Coronary artery (tissue), 2 donors: ENCODE measurements at regions not wholly inside any gene's neighbourhood (a gene's known extent, or its start where the extent isn't known, plus 50 kb on each side); places are given as distances from the start of the nearest gene placed in this dataset.

Experiments used
- DNase-seq: peaks from one replicate; pipeline ENCODE4 v3.0.0-alpha.2; 2017; ENCODE audit warnings: low spot score
- H3K27ac ChIP-seq, 2 donors: fragments of 200-600 bp; sonication (generic); one replicate each; pipeline ENCODE4 v1.5.1; 2016 to 2019
- H3K4me3 ChIP-seq: fragments of 200-600 bp; sonication (generic); 2 replicates; pipeline ENCODE4 v1.5.1; 2016; ENCODE audit warnings: mild to moderate bottlenecking, moderate library complexity
- CTCF ChIP-seq: fragments of 200-600 bp; sonication (generic); IDR thresholded peaks from one replicate; pipeline ENCODE4 v1.5.1; 2019; ENCODE audit warnings: antibody characterized with exemption

GRCh38 chr7:13057462-13058200, 370.2 kb downstream of the ARL4A start:
- H3K4me3 ChIP-seq, result peak overlapping the region; percentile 29
- no peak for TF ChIP-seq CTCF
- peak overlapping the region in 1 of 2 donors; percentile 35 for H3K27ac ChIP-seq

GRCh38 chr7:13060173-13060572, 372.7 kb downstream of the ARL4A start:
- no peak overlapping the region for H3K27ac ChIP-seq
- DNase-seq, result no peak
- no peak for TF ChIP-seq CTCF
- H3K4me3 ChIP-seq, result no peak overlapping the region

More at GRCh38 chr7:13057462-13058200, 370.2 kb downstream of the ARL4A start:
- no peak for DNase-seq

- no peak for DNase-seq
- Histone ChIP-seq H3K4me3 (no peak overlapping the region), H3K27ac (no peak overlapping the region)
- no peak for TF ChIP-seq CTCF
Measured at GRCh38 chr7:13061115-13061514, 373.7 kb downstream of the ARL4A start.

GRCh38 chr7:13062631-13063030, 375.2 kb downstream of the ARL4A start:
- TF ChIP-seq CTCF, result no peak
- no peak for DNase-seq
- H3K27ac ChIP-seq, result no peak overlapping the region
- no peak overlapping the region for H3K4me3 ChIP-seq

- DNase-seq, result no peak
- no peak overlapping the region for H3K4me3 ChIP-seq
- no peak overlapping the region for H3K27ac ChIP-seq
- TF ChIP-seq CTCF, result no peak
Measured at GRCh38 chr7:13067036-13067435, 379.6 kb downstream of the ARL4A start.

- DNase-seq, result no peak
- TF ChIP-seq CTCF, result no peak
- Histone ChIP-seq H3K4me3 (no peak overlapping the region), H3K27ac (no peak overlapping the region)
Measured at GRCh38 chr7:13068032-13068431, 380.6 kb downstream of the ARL4A start.

GRCh38 chr7:13069841-13070240, 382.4 kb downstream of the ARL4A start:
- DNase-seq, result no peak
- Histone ChIP-seq H3K27ac (no peak overlapping the region), H3K4me3 (no peak overlapping the region)
- no peak for TF ChIP-seq CTCF
